HEK293 (cell line): ENCODE measurements at regions not wholly inside any gene's neighbourhood (a gene's known extent, or its start where the extent isn't known, plus 50 kb on each side); places are given as distances from the start of the nearest gene placed in this dataset.

ENCODE experiments used
- CTCF ChIP-seq: fragments of 450-650 bp; formaldehyde crosslinking; IDR thresholded peaks from 2 replicates; pipeline ENCODE4 v1.5.1; 2016; ENCODE audit warnings: missing biosample characterization, missing genetic modification characterization
- HIC1 ChIP-seq: fragments of 450-650 bp; formaldehyde crosslinking; IDR thresholded peaks from 2 replicates; pipeline ENCODE4 v1.5.1; 2016; ENCODE audit warnings: missing biosample characterization, missing genetic modification characterization
- REST ChIP-seq: fragments of 450-650 bp; formaldehyde crosslinking; IDR thresholded peaks from 2 replicates; pipeline ENCODE4 v1.5.1; 2016; ENCODE audit warnings: missing biosample characterization, missing genetic modification characterization
- SALL2 ChIP-seq: fragments of 450-650 bp; formaldehyde crosslinking; IDR thresholded peaks from 2 replicates; pipeline ENCODE4 v1.5.0; 2017; ENCODE audit warnings: missing biosample characterization, mild to moderate bottlenecking, missing genetic modification characterization, borderline replicate concordance
- YY1 ChIP-seq: fragments of 450-650 bp; formaldehyde crosslinking; IDR thresholded peaks from 2 replicates; pipeline ENCODE4 v1.5.1; 2018; ENCODE audit warnings: missing biosample characterization, missing genetic modification characterization
- ZBTB8A ChIP-seq: fragments of 450-650 bp; formaldehyde crosslinking; IDR thresholded peaks from 2 replicates; pipeline ENCODE4 v1.5.1; 2016; ENCODE audit warnings: missing biosample characterization, missing genetic modification characterization
- ZEB2 ChIP-seq: fragments of 450-650 bp; formaldehyde crosslinking; IDR thresholded peaks from 2 replicates; pipeline ENCODE4 v1.5.1; 2016; ENCODE audit warnings: missing biosample characterization, missing genetic modification characterization
- ZNF138 ChIP-seq: fragments of 450-650 bp; formaldehyde crosslinking; IDR thresholded peaks from 2 replicates; pipeline ENCODE4 v1.5.1; 2016; ENCODE audit warnings: missing biosample characterization, missing genetic modification characterization, borderline replicate concordance
- ZNF155 ChIP-seq: fragments of 450-650 bp; formaldehyde crosslinking; IDR thresholded peaks from 2 replicates; pipeline ENCODE4 v1.5.1; 2016; ENCODE audit warnings: missing biosample characterization, missing genetic modification characterization
- ZNF24 ChIP-seq: fragments of 450-650 bp; formaldehyde crosslinking; IDR thresholded peaks from 2 replicates; pipeline ENCODE4 v1.5.1; 2016; ENCODE audit warnings: missing biosample characterization, missing genetic modification characterization
- ZNF274 ChIP-seq, 2 experiments: fragments of 200-500 bp in 1 of 2; fragments of 450-650 bp in 1 of 2; sonication (Bioruptor generic) in 1 of 2; formaldehyde crosslinking in 1 of 2; IDR thresholded peaks; 2 replicates each; pipeline versions ENCODE4 v1.5.1 to v1.6.1; 2014 to 2016; ENCODE audit warnings: borderline replicate concordance in 1 of 2, inconsistent platforms in 1 of 2, low read length in 1 of 2, missing biosample characterization in 1 of 2, missing genetic modification characterization in 1 of 2
- TF ChIP-seq, protein P1 (sequence below): fragments of 450-650 bp; formaldehyde crosslinking; conservative IDR thresholded peaks from 2 replicates; pipeline ENCODE4 v1.5.1; 2016; ENCODE audit warnings: low read depth, missing biosample characterization, missing genetic modification characterization
- TF ChIP-seq, protein P2 (sequence below): fragments of 450-650 bp; IDR thresholded peaks from 2 replicates; pipeline ENCODE4 v1.5.1; 2018; ENCODE audit warnings: missing biosample characterization, mild to moderate bottlenecking, missing genetic modification characterization

DNA sequence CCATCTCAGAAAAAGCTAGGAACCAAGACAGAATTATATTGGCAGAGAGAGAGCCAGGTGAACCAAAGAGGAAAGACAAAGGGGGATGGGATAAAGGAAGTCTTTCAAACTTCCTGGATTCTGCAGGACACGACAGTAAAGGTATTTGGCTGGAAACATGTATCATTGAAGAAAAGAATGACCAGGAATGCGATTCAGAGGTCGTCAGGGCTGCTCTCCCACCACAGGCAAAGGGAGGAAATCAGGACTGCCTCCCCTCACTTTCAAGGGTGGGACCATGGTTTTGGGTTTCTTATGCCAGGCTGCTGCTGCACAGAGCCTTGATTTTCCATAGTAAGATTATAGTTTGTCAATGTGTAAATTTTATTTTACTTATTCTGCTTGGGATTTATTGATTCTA lies 848.8 kb downstream of the BRINP3 start:
- no peak for TF ChIP-seq ZNF274 (IDR thresholded peaks at IDR 0.05; ENCODE audit: low read length)
- no peak for TF ChIP-seq ZNF274 (tag by site-specific recombination; IDR thresholded peaks at IDR 0.05; ENCODE audit: borderline replicate concordance)
- TF ChIP-seq ZBTB8A, result no peak
- TF ChIP-seq CTCF (tag by site-specific recombination), result no peak
- no peak for TF ChIP-seq ZNF138 (tag by site-specific recombination)
- TF ChIP-seq SALL2 (tag by site-specific recombination), result no peak
- TF ChIP-seq YY1 (tag by site-specific recombination), result no peak
- no peak for TF ChIP-seq ZEB2
- TF ChIP-seq REST (tag by site-specific recombination), result no peak
- TF ChIP-seq HIC1 (tag by site-specific recombination), result no peak
- no peak for TF ChIP-seq ZNF155 (tag by site-specific recombination)
- TF ChIP-seq, protein P1, sequence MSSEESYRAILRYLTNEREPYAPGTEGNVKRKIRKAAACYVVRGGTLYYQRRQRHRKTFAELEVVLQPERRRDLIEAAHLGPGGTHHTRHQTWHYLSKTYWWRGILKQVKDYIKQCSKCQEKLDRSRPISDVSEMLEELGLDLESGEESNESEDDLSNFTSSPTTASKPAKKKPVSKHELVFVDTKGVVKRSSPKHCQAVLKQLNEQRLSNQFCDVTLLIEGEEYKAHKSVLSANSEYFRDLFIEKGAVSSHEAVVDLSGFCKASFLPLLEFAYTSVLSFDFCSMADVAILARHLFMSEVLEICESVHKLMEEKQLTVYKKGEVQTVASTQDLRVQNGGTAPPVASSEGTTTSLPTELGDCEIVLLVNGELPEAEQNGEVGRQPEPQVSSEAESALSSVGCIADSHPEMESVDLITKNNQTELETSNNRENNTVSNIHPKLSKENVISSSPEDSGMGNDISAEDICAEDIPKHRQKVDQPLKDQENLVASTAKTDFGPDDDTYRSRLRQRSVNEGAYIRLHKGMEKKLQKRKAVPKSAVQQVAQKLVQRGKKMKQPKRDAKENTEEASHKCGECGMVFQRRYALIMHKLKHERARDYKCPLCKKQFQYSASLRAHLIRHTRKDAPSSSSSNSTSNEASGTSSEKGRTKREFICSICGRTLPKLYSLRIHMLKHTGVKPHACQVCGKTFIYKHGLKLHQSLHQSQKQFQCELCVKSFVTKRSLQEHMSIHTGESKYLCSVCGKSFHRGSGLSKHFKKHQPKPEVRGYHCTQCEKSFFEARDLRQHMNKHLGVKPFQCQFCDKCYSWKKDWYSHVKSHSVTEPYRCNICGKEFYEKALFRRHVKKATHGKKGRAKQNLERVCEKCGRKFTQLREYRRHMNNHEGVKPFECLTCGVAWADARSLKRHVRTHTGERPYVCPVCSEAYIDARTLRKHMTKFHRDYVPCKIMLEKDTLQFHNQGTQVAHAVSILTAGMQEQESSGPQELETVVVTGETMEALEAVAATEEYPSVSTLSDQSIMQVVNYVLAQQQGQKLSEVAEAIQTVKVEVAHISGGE, result no peak
- TF ChIP-seq, protein P2, sequence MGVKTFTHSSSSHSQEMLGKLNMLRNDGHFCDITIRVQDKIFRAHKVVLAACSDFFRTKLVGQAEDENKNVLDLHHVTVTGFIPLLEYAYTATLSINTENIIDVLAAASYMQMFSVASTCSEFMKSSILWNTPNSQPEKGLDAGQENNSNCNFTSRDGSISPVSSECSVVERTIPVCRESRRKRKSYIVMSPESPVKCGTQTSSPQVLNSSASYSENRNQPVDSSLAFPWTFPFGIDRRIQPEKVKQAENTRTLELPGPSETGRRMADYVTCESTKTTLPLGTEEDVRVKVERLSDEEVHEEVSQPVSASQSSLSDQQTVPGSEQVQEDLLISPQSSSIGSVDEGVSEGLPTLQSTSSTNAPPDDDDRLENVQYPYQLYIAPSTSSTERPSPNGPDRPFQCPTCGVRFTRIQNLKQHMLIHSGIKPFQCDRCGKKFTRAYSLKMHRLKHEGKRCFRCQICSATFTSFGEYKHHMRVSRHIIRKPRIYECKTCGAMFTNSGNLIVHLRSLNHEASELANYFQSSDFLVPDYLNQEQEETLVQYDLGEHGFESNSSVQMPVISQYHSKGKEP (tag by site-specific recombination), result no peak
- no peak for TF ChIP-seq ZNF24 (tag by site-specific recombination)
